ENCODE measurements at regions not wholly inside any gene's neighbourhood (a gene's known extent, or its start where the extent isn't known, plus 50 kb on each side); places are given as distances from the start of the nearest gene placed in this dataset.

DNA sequence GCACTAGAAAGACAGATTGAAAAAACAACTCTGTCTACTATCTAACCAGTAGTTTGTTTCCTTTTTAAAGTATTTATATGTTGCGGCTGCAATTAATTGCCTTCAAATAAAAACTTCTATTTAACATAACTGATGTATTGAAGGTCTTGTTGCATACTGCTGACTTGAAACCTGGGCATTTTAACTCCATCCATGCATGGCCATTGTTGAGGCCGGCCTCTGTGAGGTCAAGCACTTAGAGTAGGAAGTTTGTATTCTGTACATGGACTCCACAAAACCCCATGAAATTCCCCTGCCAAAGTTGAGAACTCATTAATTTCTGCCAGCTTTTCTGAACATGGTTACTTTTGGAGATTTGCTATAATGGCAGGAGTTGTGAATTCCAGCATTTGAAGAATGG lies 150.6 kb downstream of the GAS1 start:
- no peaks in the 10 kb centered on the region for H3K36me3 ChIP-seq (ENCODE audit: control insufficient read depth in 2 of 3, insufficient read depth in 3 of 3, low read length in 3 of 3)
- ChIA-PET CTCF (no interaction called here), POLR2A (no interaction called here)
- Mint-ChIP-seq H3K27ac (no peak overlapping the region), H3K36me3 (no peaks in the 10 kb centered on the region), H3K4me3 (no peak overlapping the region), H3K4me1 (no peaks in the 10 kb centered on the region), H3K9me3 (no peaks in the 10 kb centered on the region), H3K27me3 (peaks cover 1 to 29% (median 8%) of the 10 kb centered on the region in 5 donors)
- intact Hi-C loops (cut with micrococcal nuclease) = no loop called here
- H3K27me3 ChIP-seq (ENCODE audit: control insufficient read depth in 2 of 2, insufficient read depth in 2 of 2, low read length in 2 of 2) = peaks cover 0 to 1% of the 10 kb centered on the region in 2 donors
- DNase-seq = no peak
- no peak for ATAC-seq
- H3K9me3 ChIP-seq (ENCODE audit: control insufficient read depth in 2 of 3, low read length in 3 of 3) = no peaks in the 10 kb centered on the region
- no peaks in the 10 kb centered on the region for H3K4me1 ChIP-seq (ENCODE audit: control insufficient read depth in 2 of 2, insufficient read depth in 2 of 2, low read length in 2 of 2)
- H3K4me3 ChIP-seq (ENCODE audit: low read length) = no peak overlapping the region
- no peak overlapping the region for H3K27ac ChIP-seq (ENCODE audit: low read depth, low read length)

GRCh38 chr9:86795823-86796553 lies 151.3 kb downstream of the GAS1 start:
- Histone ChIP-seq H3K4me1 (ENCODE audit: control insufficient read depth in 2 of 2, insufficient read depth in 2 of 2, low read length in 2 of 2) (no peaks in the 10 kb centered on the region), H3K27me3 (ENCODE audit: control insufficient read depth in 2 of 2, insufficient read depth in 2 of 2, low read length in 2 of 2) (peaks cover 0 to 6% of the 10 kb centered on the region in 2 donors), H3K27ac (ENCODE audit: low read depth, low read length) (no peak overlapping the region), H3K9me3 (ENCODE audit: control insufficient read depth in 2 of 3, low read length in 3 of 3) (no peaks in the 10 kb centered on the region), H3K36me3 (ENCODE audit: control insufficient read depth in 2 of 3, insufficient read depth in 3 of 3, low read length in 3 of 3) (no peaks in the 10 kb centered on the region), H3K4me3 (ENCODE audit: low read length) (no peak overlapping the region)
- ChIA-PET CTCF (no interaction called here), POLR2A (no interaction called here)
- no peak overlapping the region for H3K27ac Mint-ChIP-seq
- peaks cover 1 to 29% (median 8%) of the 10 kb centered on the region in 5 donors for H3K27me3 Mint-ChIP-seq
- no peak overlapping the region for H3K4me3 Mint-ChIP-seq
- H3K36me3 Mint-ChIP-seq = no peaks in the 10 kb centered on the region
- no peak for ATAC-seq
- no peak for DNase-seq
- intact Hi-C loops (cut with micrococcal nuclease) = no loop called here
- H3K9me3 Mint-ChIP-seq = no peaks in the 10 kb centered on the region
- no peaks in the 10 kb centered on the region for H3K4me1 Mint-ChIP-seq

DNA sequence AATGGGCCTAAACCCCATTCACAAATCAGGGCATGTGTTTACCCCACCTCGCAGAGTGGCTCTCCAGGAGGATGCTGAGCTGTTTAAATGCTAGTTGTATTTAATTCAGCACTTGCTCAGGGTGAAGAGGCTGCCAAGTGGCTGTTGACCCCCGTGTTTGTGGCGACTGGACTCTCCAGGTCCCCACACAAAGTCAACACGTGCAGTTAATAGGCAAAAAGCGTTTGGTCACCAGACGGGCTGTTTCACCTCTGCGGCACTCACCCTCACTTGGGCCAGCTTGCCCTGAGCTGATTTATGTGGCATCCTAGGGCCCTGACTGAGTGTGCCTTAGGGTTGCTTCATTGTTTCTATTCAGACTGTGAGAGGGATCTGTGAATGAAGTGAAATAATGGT lies 152.3 kb downstream of the GAS1 start:
- Mint-ChIP-seq H3K36me3 (no peaks in the 10 kb centered on the region), H3K4me3 (no peak overlapping the region), H3K27ac (no peak overlapping the region), H3K9me3 (peaks cover 0 to 1% (median 0%) of the 10 kb centered on the region in 11 donors), H3K4me1 (no peaks in the 10 kb centered on the region), H3K27me3 (peaks cover 1 to 29% (median 12%) of the 10 kb centered on the region in 5 donors)
- ChIA-PET CTCF (interaction anchor here (0.6 kb wide), 1 partner anchor 203 kb away, joined by 3 read pairs; no protein-coding TSS in a partner anchor), POLR2A (no interaction called here)
- no peak overlapping the region for H3K4me3 ChIP-seq (ENCODE audit: low read length)
- intact Hi-C loops (cut with micrococcal nuclease) = no loop called here
- no peak overlapping the region for H3K27ac ChIP-seq (ENCODE audit: low read depth, low read length)
- H3K9me3 ChIP-seq (ENCODE audit: control insufficient read depth in 2 of 3, low read length in 3 of 3) = no peaks in the 10 kb centered on the region
- no peaks in the 10 kb centered on the region for H3K36me3 ChIP-seq (ENCODE audit: control insufficient read depth in 2 of 3, insufficient read depth in 3 of 3, low read length in 3 of 3)
- DNase-seq = no peak
- peaks cover 0 to 6% of the 10 kb centered on the region in 2 donors for H3K27me3 ChIP-seq (ENCODE audit: control insufficient read depth in 2 of 2, insufficient read depth in 2 of 2, low read length in 2 of 2)
- no peaks in the 10 kb centered on the region for H3K4me1 ChIP-seq (ENCODE audit: control insufficient read depth in 2 of 2, insufficient read depth in 2 of 2, low read length in 2 of 2)
- no peak for ATAC-seq

DNA sequence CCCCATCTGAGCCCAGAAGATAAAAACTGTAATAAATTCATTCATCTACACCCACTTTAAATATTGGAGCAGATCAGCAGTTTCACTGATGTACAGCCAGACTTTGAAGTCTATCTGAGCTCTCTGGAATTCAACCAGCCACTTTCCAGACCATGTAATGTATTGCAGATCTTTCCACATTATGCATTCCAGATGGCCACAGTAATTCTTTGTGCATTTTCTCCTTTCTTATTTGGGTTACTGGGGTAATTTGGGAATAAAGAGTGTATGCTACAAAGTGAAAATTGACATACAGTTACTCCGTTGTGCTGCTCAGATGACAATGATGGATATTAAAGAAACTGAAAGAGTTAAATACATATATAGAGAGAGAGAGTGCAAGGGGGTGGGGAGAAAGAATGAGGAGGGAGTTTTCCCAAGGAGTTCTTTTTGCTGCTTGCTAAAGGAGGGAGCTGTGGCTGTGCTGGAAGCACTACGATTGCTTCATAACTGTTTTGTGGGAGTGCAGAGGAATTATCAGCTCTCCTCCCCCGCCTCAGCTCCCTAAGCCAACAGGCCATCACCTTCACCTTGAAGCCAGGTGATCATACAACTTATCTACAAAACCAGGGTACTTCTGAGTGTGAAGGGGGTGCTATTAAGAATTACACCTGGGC lies 152.8 kb downstream of the GAS1 start:
- no peaks in the 10 kb centered on the region for H3K9me3 ChIP-seq (ENCODE audit: control insufficient read depth in 2 of 3, low read length in 3 of 3)
- peaks cover 0 to 6% of the 10 kb centered on the region in 2 donors for H3K27me3 ChIP-seq (ENCODE audit: control insufficient read depth in 2 of 2, insufficient read depth in 2 of 2, low read length in 2 of 2)
- ATAC-seq = no peak
- intact Hi-C loops (cut with micrococcal nuclease) = no loop called here
- ChIA-PET POLR2A (no interaction called here), CTCF (interaction anchor here (0.6 kb wide), 1 partner anchor 203 kb away, joined by 3 read pairs; no protein-coding TSS in a partner anchor)
- Mint-ChIP-seq H3K27me3 (peaks cover 1 to 27% (median 17%) of the 10 kb centered on the region in 5 donors), H3K36me3 (no peaks in the 10 kb centered on the region), H3K4me1 (no peaks in the 10 kb centered on the region), H3K4me3 (no peak overlapping the region), H3K9me3 (peaks cover 0 to 1% (median 0%) of the 10 kb centered on the region in 11 donors), H3K27ac (no peak overlapping the region)
- H3K4me3 ChIP-seq (ENCODE audit: low read length) = no peak overlapping the region
- no peaks in the 10 kb centered on the region for H3K4me1 ChIP-seq (ENCODE audit: control insufficient read depth in 2 of 2, insufficient read depth in 2 of 2, low read length in 2 of 2)
- no peak overlapping the region for H3K27ac ChIP-seq (ENCODE audit: low read depth, low read length)
- no peak for DNase-seq
- no peaks in the 10 kb centered on the region for H3K36me3 ChIP-seq (ENCODE audit: control insufficient read depth in 2 of 3, insufficient read depth in 3 of 3, low read length in 3 of 3)

- H3K27me3 Mint-ChIP-seq = peaks cover 1 to 27% (median 18%) of the 10 kb centered on the region in 5 donors
Measured at GRCh38 chr9:86792136-86792535, 155.2 kb downstream of the GAS1 start.

DNA sequence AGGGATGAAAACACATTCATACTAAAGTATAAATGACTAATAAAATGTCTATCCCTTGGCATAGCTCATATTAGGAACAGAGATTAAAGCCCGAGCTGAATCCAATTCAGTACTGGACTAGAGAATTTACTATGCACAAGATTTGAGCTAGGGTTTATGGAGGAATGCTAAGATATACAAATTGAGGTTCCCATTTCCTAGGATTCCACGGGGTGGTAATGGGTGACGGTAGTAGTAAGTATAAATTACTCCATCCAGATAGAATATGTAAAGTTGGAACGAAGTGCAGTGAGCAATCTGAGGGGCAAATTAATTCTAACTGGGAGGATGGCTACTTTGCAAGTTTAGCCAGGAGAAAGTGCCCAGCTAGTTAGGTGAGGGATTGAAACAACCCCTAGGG lies 156.5 kb downstream of the GAS1 start:
- Mint-ChIP-seq H3K4me1 (peaks cover 0 to 2% (median 0%) of the 10 kb centered on the region in 7 donors), H3K27me3 (peaks cover 1 to 27% (median 18%) of the 10 kb centered on the region in 5 donors), H3K9me3 (peaks cover 0 to 1% (median 0%) of the 10 kb centered on the region in 11 donors), H3K4me3 (no peak overlapping the region), H3K27ac (no peak overlapping the region), H3K36me3 (no peaks in the 10 kb centered on the region)
- CTCF ChIA-PET = interaction anchor here (0.6 kb wide), 1 partner anchor 313 kb away, joined by 3 read pairs; no protein-coding TSS in a partner anchor
- POLR2A ChIA-PET = no interaction called here
- Histone ChIP-seq H3K4me3 (ENCODE audit: low read length) (no peak overlapping the region), H3K27me3 (ENCODE audit: control insufficient read depth in 2 of 2, insufficient read depth in 2 of 2, low read length in 2 of 2) (peaks cover 0 to 6% of the 10 kb centered on the region in 2 donors), H3K4me1 (ENCODE audit: control insufficient read depth in 2 of 2, insufficient read depth in 2 of 2, low read length in 2 of 2) (no peaks in the 10 kb centered on the region), H3K27ac (ENCODE audit: low read depth, low read length) (no peak overlapping the region), H3K9me3 (ENCODE audit: control insufficient read depth in 2 of 3, low read length in 3 of 3) (no peaks in the 10 kb centered on the region), H3K36me3 (ENCODE audit: control insufficient read depth in 2 of 3, insufficient read depth in 3 of 3, low read length in 3 of 3) (no peaks in the 10 kb centered on the region)
- intact Hi-C loops (cut with micrococcal nuclease) = no loop called here
- no peak for DNase-seq
- ATAC-seq = no peak

More at GRCh38 chr9:86792136-86792535, 155.2 kb downstream of the GAS1 start:
- Histone ChIP-seq H3K4me3 (ENCODE audit: low read length) (no peak overlapping the region), H3K36me3 (ENCODE audit: control insufficient read depth in 2 of 3, insufficient read depth in 3 of 3, low read length in 3 of 3) (no peaks in the 10 kb centered on the region), H3K4me1 (ENCODE audit: control insufficient read depth in 2 of 2, insufficient read depth in 2 of 2, low read length in 2 of 2) (no peaks in the 10 kb centered on the region), H3K9me3 (ENCODE audit: control insufficient read depth in 2 of 3, low read length in 3 of 3) (no peaks in the 10 kb centered on the region), H3K27ac (ENCODE audit: low read depth, low read length) (no peak overlapping the region), H3K27me3 (ENCODE audit: control insufficient read depth in 2 of 2, insufficient read depth in 2 of 2, low read length in 2 of 2) (peaks cover 0 to 6% of the 10 kb centered on the region in 2 donors)
- no peak for DNase-seq
- ATAC-seq = no peak
- Mint-ChIP-seq H3K9me3 (peaks cover 0 to 1% (median 0%) of the 10 kb centered on the region in 11 donors), H3K36me3 (no peaks in the 10 kb centered on the region), H3K4me3 (no peak overlapping the region), H3K4me1 (peaks cover 0 to 2% (median 0%) of the 10 kb centered on the region in 7 donors), H3K27ac (no peak overlapping the region)
- ChIA-PET CTCF (interaction anchor here (0.7 kb wide), 1 partner anchor 24 kb away, joined by 3 read pairs; no protein-coding TSS in a partner anchor), POLR2A (no interaction called here)
- intact Hi-C loops (cut with micrococcal nuclease) = no loop called here
